Calu3 (cell line): ENCODE measurements at regions not wholly inside any gene's neighbourhood (a gene's known extent, or its start where the extent isn't known, plus 50 kb on each side); places are given as distances from the start of the nearest gene placed in this dataset.

ENCODE experiments used
- BruUV-seq: library from RNA; stranded (reverse); fragments of 400-500 nt; replicated peaks from 2 replicates; lab custom pipeline; 2021; lab: Mats Ljungman, UMichigan
- CTCF ChIA-PET: fragments of 300-600 bp; sonication (Branson Sonifier 250); formaldehyde crosslinking; loops from one replicate; lab custom pipeline; 2022; ENCODE audit warnings: antibody characterized with exemption; lab: Charles Lee
- DNase-seq: peaks from one replicate; pipeline ENCODE4 v3.0.0; 2022
- H3K27ac Mint-ChIP-seq: one replicate; pipeline ENCODE4 v1.8.0; 2022; ENCODE audit warnings: mixed read lengths; ENCODE audit not compliant: unreplicated experiment
- H3K27me3 Mint-ChIP-seq: one replicate; pipeline ENCODE4 v1.8.0; 2022; ENCODE audit warnings: mixed read lengths; ENCODE audit not compliant: unreplicated experiment
- H3K36me3 Mint-ChIP-seq: one replicate; pipeline ENCODE4 v1.8.0; 2022; ENCODE audit warnings: mild to moderate bottlenecking, moderate library complexity, mixed read lengths; ENCODE audit not compliant: insufficient read depth, unreplicated experiment
- H3K4me1 Mint-ChIP-seq: one replicate; pipeline ENCODE4 v1.8.0; 2022; ENCODE audit warnings: mild to moderate bottlenecking, low read depth, mixed read lengths; ENCODE audit not compliant: unreplicated experiment
- H3K4me3 Mint-ChIP-seq: one replicate; pipeline ENCODE4 v1.8.0; 2022; ENCODE audit warnings: mild to moderate bottlenecking, low read depth, moderate library complexity, mixed read lengths; ENCODE audit not compliant: unreplicated experiment
- H3K9me3 Mint-ChIP-seq: one replicate; pipeline ENCODE4 v1.8.0; 2022; ENCODE audit warnings: low read depth, mixed read lengths; ENCODE audit not compliant: unreplicated experiment
- intact Hi-C: fragments of 100-400 bp; cut with micrococcal nuclease; formaldehyde crosslinking; loops from one replicate; pipeline ENCODE4 v1.10.0; 2022; ENCODE audit not compliant: unreplicated experiment
- TF ChIP-seq, protein P1 (sequence below): fragments of 200-600 bp; IDR thresholded peaks from one replicate; pipeline ENCODE4 v1.8.0; 2022; ENCODE audit warnings: antibody characterized with exemption; ENCODE audit not compliant: unreplicated experiment

DNA sequence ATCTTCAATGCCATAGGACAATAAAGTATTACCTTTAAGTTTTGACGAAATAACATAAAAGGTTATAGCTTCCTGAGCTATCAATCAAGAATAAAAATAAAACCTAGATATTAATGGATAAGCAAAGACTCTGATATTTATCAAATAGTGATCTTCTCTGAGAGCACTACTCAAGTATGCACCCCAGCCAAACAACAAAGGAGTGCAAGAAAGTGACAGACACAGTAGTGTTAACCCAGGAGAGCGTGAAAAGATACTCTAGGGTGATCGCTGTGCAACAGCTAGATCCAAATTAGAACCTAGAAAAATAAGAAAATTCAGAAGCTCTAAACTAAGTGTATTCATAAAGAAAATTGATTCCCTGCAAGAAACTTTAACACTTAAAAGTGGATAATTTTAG, 83.5 kb upstream of the CDYL start:
- no peaks in the 10 kb centered on the region for H3K9me3 Mint-ChIP-seq
- BruUV-seq, result no TSS peak
- CTCF ChIA-PET, result no interaction called here

DNA sequence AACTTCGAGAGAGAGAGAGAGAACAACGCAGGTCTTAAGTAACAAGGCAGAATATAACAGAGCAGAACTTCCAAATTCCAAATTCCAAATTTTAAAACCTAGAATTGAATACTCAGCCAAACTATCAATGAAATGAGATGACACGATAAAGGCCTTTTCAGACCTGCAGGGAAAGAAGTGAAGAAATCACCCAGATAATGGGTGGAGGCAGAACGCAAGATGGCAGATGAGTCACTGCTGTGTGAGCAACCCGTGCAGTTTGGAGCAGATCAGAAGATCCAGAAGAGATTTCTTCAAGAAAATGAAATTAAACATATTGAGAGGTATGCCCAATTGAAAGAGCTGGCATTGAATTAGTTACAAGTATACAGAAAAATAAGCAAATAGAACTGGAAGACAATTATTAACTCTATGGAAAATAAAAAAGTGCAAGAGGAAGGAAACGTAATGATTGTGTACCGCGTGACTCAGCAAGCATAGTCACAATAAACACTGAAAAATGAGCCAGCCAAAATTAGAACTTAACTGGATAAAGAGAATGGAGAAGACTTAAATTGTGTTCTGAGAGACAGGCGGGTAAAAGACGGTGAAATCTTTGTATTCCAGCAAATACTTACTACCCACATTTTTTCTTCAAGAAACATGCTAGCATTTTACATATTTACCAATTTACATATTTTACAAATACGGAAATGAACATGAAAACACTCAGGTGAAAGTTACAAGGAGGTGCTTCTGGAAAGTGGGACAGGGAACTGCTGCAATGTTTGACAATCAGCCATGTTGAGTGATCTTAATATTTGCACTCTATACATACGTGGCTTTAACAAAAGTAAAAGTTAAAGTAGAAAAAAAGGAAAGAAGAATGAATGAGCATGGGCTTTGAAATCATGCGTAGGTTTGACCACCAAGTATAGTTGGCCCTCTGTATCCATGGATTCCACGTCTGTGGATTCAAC, 87.9 kb upstream of the CDYL start:
- H3K4me3 Mint-ChIP-seq, result peak overlapping the region; percentile 53
- DNase-seq, result peak; percentile 17
- no peaks in the 10 kb centered on the region for H3K9me3 Mint-ChIP-seq
- no peaks in the 10 kb centered on the region for H3K36me3 Mint-ChIP-seq
- H3K27me3 Mint-ChIP-seq, result peaks cover 15% of the 10 kb centered on the region
- peaks cover 16% of the 10 kb centered on the region for H3K4me1 Mint-ChIP-seq
- intact Hi-C loops, result no loop called here
- TF ChIP-seq, protein P1, sequence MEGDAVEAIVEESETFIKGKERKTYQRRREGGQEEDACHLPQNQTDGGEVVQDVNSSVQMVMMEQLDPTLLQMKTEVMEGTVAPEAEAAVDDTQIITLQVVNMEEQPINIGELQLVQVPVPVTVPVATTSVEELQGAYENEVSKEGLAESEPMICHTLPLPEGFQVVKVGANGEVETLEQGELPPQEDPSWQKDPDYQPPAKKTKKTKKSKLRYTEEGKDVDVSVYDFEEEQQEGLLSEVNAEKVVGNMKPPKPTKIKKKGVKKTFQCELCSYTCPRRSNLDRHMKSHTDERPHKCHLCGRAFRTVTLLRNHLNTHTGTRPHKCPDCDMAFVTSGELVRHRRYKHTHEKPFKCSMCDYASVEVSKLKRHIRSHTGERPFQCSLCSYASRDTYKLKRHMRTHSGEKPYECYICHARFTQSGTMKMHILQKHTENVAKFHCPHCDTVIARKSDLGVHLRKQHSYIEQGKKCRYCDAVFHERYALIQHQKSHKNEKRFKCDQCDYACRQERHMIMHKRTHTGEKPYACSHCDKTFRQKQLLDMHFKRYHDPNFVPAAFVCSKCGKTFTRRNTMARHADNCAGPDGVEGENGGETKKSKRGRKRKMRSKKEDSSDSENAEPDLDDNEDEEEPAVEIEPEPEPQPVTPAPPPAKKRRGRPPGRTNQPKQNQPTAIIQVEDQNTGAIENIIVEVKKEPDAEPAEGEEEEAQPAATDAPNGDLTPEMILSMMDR, result no peak
- CTCF ChIA-PET, result no interaction called here
- peak overlapping the region; percentile 79 for H3K27ac Mint-ChIP-seq
- no TSS peak for BruUV-seq

More for the DNA sequence above, 83.5 kb upstream of the CDYL start:
- no peak for DNase-seq
- intact Hi-C loops, result no loop called here
- Mint-ChIP-seq H3K27me3 (no peaks in the 10 kb centered on the region), H3K36me3 (no peaks in the 10 kb centered on the region), H3K27ac (no peak overlapping the region), H3K4me1 (peaks cover 13% of the 10 kb centered on the region), H3K4me3 (no peak overlapping the region)
- TF ChIP-seq, protein P1, result no peak

DNA sequence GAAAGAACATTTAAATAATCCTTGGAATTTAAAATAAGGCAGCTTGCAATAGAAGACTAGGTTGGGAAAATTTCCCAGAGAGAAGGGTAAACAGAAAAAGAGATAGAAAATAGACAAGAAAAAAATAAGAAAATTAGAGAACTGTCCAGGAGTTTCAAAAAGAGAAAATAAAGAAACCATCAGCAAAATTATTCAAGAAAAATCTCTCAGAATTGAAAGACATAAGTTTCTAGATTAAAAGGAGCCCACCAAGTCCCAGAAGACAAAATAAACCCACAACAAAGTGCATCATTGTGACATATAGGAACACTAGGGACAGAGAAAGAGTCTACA, 88.6 kb upstream of the CDYL start:
- Mint-ChIP-seq H3K36me3 (no peaks in the 10 kb centered on the region), H3K4me3 (peak overlapping the region; percentile 53), H3K4me1 (peaks cover 16% of the 10 kb centered on the region), H3K27me3 (peaks cover 21% of the 10 kb centered on the region), H3K27ac (peak overlapping the region; percentile 79), H3K9me3 (no peaks in the 10 kb centered on the region)
- TF ChIP-seq, protein P1, result no peak
- DNase-seq, result no peak
- CTCF ChIA-PET, result no interaction called here
- intact Hi-C loops, result no loop called here
- no TSS peak for BruUV-seq

DNA sequence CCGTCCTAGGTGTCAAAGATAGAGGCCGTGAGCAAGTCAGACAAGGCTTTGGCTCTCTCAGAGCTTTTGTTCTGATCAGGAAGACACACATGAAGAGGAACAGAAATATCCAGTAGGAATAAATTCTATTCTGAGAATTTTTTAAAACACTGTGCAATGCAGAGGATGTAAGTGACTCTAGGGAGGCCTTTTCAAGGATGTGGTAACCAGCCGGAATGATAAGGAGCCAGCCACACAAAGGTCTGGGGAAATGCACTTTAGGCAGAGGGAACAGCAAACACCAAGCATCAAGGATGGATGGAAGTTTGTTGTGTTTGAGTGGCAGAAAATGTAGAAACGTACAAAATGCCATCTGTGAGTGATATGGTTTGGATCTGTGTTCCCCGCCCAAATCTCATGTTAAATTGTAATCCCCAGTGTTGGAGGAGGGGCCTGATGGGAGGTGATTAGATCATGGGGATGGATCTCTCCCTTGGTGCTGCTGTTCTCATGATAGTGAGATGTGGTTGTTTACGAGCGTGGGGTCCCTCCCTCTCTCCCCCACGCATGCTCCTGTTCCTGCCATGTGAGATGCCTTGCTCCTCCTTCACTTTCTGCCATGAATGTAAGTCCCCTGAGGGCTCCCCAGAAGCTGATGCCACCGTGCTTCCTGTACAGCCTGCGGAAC, 93.6 kb upstream of the CDYL start:
- Mint-ChIP-seq H3K27ac (no peak overlapping the region), H3K4me3 (no peak overlapping the region), H3K27me3 (peaks cover 25% of the 10 kb centered on the region), H3K9me3 (no peaks in the 10 kb centered on the region), H3K36me3 (no peaks in the 10 kb centered on the region), H3K4me1 (peaks cover 2% of the 10 kb centered on the region)
- CTCF ChIA-PET, result no interaction called here
- TF ChIP-seq, protein P1, result no peak
- intact Hi-C loops, result no loop called here
- BruUV-seq, result no TSS peak
- no peak for DNase-seq
